H1 (cell line): ENCODE measurements at regions not wholly inside any gene's neighbourhood (a gene's known extent, or its start where the extent isn't known, plus 50 kb on each side); places are given as distances from the start of the nearest gene placed in this dataset.

Experiments used
- CTCF ChIA-PET: fragments of 300-600 bp; sonication (Branson Sonifier 250); formaldehyde crosslinking; loops from one replicate; lab custom pipeline; 2021; ENCODE audit not compliant: partially characterized antibody; lab: Charles Lee
- POLR2A ChIA-PET: fragments of 300-600 bp; sonication (Branson Sonifier 250); formaldehyde crosslinking; loops from one replicate; lab custom pipeline; 2021; ENCODE audit warnings: inconsistent platforms; ENCODE audit not compliant: partially characterized antibody; lab: Charles Lee
- DNase-seq, 2 experiments: peaks; one replicate each; pipeline versions ENCODE4 v3.0.0 to v3.0.0-alpha.2; 2010 to 2022; ENCODE audit warnings: low spot score in 2 of 2, low read depth in 1 of 2, mixed read lengths in 1 of 2
- FAIRE-seq: peaks from 2 replicates; lab custom pipeline; 2011; peaks lifted over from hg19 to GRCh38; lab: Jason Lieb, UNC
- H2AFZ ChIP-seq: 2 replicates; pipeline ENCODE4 v1.8.1; 2012; ENCODE audit warnings: low read length, inconsistent platforms
- H2AK5ac ChIP-seq: 2 replicates; pipeline ENCODE4 v1.6.1; 2013; ENCODE audit warnings: low read depth, low read length
- H2BK120ac ChIP-seq: replicated peaks from 2 replicates; pipeline ENCODE3; 2013; ENCODE audit warnings: low read depth, low read length, inconsistent platforms
- H2BK12ac ChIP-seq: 2 replicates; pipeline ENCODE4 v1.6.1; 2013; ENCODE audit warnings: low read depth, low read length
- H2BK15ac ChIP-seq: 2 replicates; pipeline ENCODE4 v1.6.1; 2013; ENCODE audit warnings: low read length
- H2BK20ac ChIP-seq: 2 replicates; pipeline ENCODE4 v1.6.1; 2013; ENCODE audit warnings: low read length
- H2BK5ac ChIP-seq: 2 replicates; pipeline ENCODE4 v1.6.1; 2013; ENCODE audit warnings: low read depth, low read length
- H3K14ac ChIP-seq: 2 replicates; pipeline ENCODE4 v1.6.1; 2013; ENCODE audit warnings: inconsistent platforms; ENCODE audit not compliant: insufficient read length
- H3K18ac ChIP-seq: 2 replicates; pipeline ENCODE4 v1.6.1; 2013; ENCODE audit warnings: low read length; ENCODE audit errors: extremely low read depth
- H3K23ac ChIP-seq: 2 replicates; pipeline ENCODE4 v1.6.1; 2013; ENCODE audit warnings: inconsistent platforms; ENCODE audit not compliant: insufficient read length
- H3K23me2 ChIP-seq: 2 replicates; pipeline ENCODE4 v1.6.1; 2013; ENCODE audit warnings: low read depth, low read length
- H3K27ac ChIP-seq: 2 replicates; pipeline ENCODE4 v1.6.1; 2011; ENCODE audit warnings: low read depth, low read length, inconsistent platforms
- H3K27me3 ChIP-seq, 4 experiments: replicated peaks in 1 of 4; 1 replicate in 1 of 4; 2 replicates in 3 of 4; pipeline versions ENCODE4 v1.6.1 to v1.8.1; 2011 to 2013; ENCODE audit warnings: low read length in 3 of 4, mild to moderate bottlenecking in 3 of 4, inconsistent platforms in 2 of 4, mixed read lengths in 2 of 4, moderate library complexity in 1 of 4; ENCODE audit not compliant: control insufficient read depth in 3 of 4, insufficient read depth in 3 of 4; ENCODE audit errors: extremely low read depth in 1 of 4
- H3K36me3 ChIP-seq, 4 experiments: 2 replicates each; pipeline versions ENCODE4 v1.6.1 to v1.8.1; 2011 to 2013; ENCODE audit warnings: mild to moderate bottlenecking in 4 of 4, low read length in 3 of 4, moderate library complexity in 2 of 4, control low read depth in 1 of 4, inconsistent platforms in 1 of 4; ENCODE audit not compliant: insufficient read depth in 4 of 4, control insufficient read depth in 2 of 4
- H3K4ac ChIP-seq: replicated peaks from 2 replicates; pipeline ENCODE3; 2013; ENCODE audit warnings: low read length, low read depth, mixed read lengths, inconsistent platforms; ENCODE audit not compliant: insufficient read length
- H3K4me1 ChIP-seq, 4 experiments: replicated peaks in 1 of 4; 1 replicate in 1 of 4; 2 replicates in 3 of 4; pipeline versions ENCODE4 v1.6.1 to v1.8.1; 2011 to 2013; ENCODE audit warnings: low read length in 3 of 4, inconsistent platforms in 2 of 4, mixed read lengths in 1 of 4; ENCODE audit not compliant: insufficient read depth in 4 of 4, control insufficient read depth in 3 of 4
- H3K4me2 ChIP-seq, 2 experiments: 2 replicates each; pipeline versions ENCODE4 v1.6.1 to v1.8.1; 2011 to 2013; ENCODE audit warnings: low read depth in 2 of 2, low read length in 2 of 2, control low read depth in 1 of 2, inconsistent platforms in 1 of 2, mild to moderate bottlenecking in 1 of 2; ENCODE audit not compliant: insufficient read depth in 1 of 2
- H3K4me3 ChIP-seq, 4 experiments: fragments of 200-600, 300-600 bp in 1 of 4; sonication (generic), shearing (Covaris generic), sonication (Bioruptor Twin) in 1 of 4; 2 replicates each; pipeline versions ENCODE4 v1.5.1 to v1.8.1; 2011 to 2016; ENCODE audit warnings: low read length in 4 of 4, low read depth in 3 of 4, control low read depth in 2 of 4, inconsistent platforms in 2 of 4, mild to moderate bottlenecking in 2 of 4, mixed read lengths in 1 of 4, moderate library complexity in 1 of 4; ENCODE audit not compliant: insufficient read depth in 2 of 4; ENCODE audit errors: extremely low read depth in 1 of 4
- H3K56ac ChIP-seq: replicated peaks from 2 replicates; pipeline ENCODE3; 2013; ENCODE audit warnings: low read depth, mild to moderate bottlenecking, mixed read lengths, low read length, inconsistent platforms; ENCODE audit not compliant: insufficient read length
- H3K79me1 ChIP-seq: 2 replicates; pipeline ENCODE4 v1.6.1; 2013; ENCODE audit warnings: low read depth, low read length, control low read depth
- H3K79me2 ChIP-seq, 2 experiments: 2 replicates each; pipeline versions ENCODE4 v1.6.1 to v1.8.1; 2012 to 2013; ENCODE audit warnings: low read length in 2 of 2, mild to moderate bottlenecking in 2 of 2, inconsistent platforms in 1 of 2; ENCODE audit not compliant: insufficient read depth in 2 of 2, control insufficient read depth in 1 of 2
- H3K9ac ChIP-seq, 4 experiments: replicated peaks in 1 of 4; 1 replicate in 1 of 4; 2 replicates in 3 of 4; pipeline versions ENCODE4 v1.6.1 to v1.8.1; 2011 to 2013; ENCODE audit warnings: low read depth in 3 of 4, low read length in 3 of 4, control low read depth in 2 of 4, mild to moderate bottlenecking in 2 of 4, moderate library complexity in 2 of 4, inconsistent platforms in 1 of 4; ENCODE audit errors: extremely low read depth in 1 of 4
- H3K9me3 ChIP-seq, 2 experiments: 2 replicates each; pipeline versions ENCODE4 v1.6.1 to v1.8.1; 2012 to 2013; ENCODE audit warnings: mild to moderate bottlenecking in 2 of 2, moderate library complexity in 2 of 2, control low read depth in 1 of 2, inconsistent platforms in 1 of 2, low read depth in 1 of 2, low read length in 1 of 2, mixed read lengths in 1 of 2; ENCODE audit not compliant: insufficient read depth in 2 of 2
- H4K20me1 ChIP-seq, 2 experiments: replicated peaks in 1 of 2; 2 replicates each; pipeline versions ENCODE3 to v1.8.1; 2011 to 2013; ENCODE audit warnings: inconsistent platforms in 2 of 2, low read length in 2 of 2, mild to moderate bottlenecking in 1 of 2; ENCODE audit not compliant: insufficient read depth in 2 of 2, control insufficient read depth in 1 of 2
- H4K5ac ChIP-seq: 2 replicates; pipeline ENCODE4 v1.6.1; 2013; ENCODE audit warnings: low read length, low read depth, mixed read lengths, inconsistent platforms; ENCODE audit not compliant: insufficient read length
- H4K8ac ChIP-seq: 2 replicates; pipeline ENCODE4 v1.8.0; 2013; ENCODE audit warnings: mild to moderate bottlenecking, moderate library complexity, low read length, inconsistent platforms; ENCODE audit not compliant: insufficient read depth; ENCODE audit errors: extremely low read depth
- H4K91ac ChIP-seq: replicated peaks from 2 replicates; pipeline ENCODE3; 2013; ENCODE audit warnings: low read length, mixed read lengths, inconsistent platforms; ENCODE audit not compliant: insufficient read length
- ASH2L ChIP-seq: fragments of 200-600, 300-600 bp; sonication (generic); IDR thresholded peaks from one replicate; pipeline ENCODE4 v1.7.1; 2017; ENCODE audit warnings: low read length
- BCL11A ChIP-seq, 2 experiments: IDR thresholded peaks; one replicate each; pipeline ENCODE4 v1.6.1; 2011; ENCODE audit warnings: low read depth in 2 of 2, low read length in 2 of 2, mild to moderate bottlenecking in 2 of 2
- KDM4A ChIP-seq: IDR thresholded peaks from one replicate; pipeline ENCODE4 v1.7.1; 2012; ENCODE audit warnings: low read depth, mild to moderate bottlenecking, moderate library complexity, low read length, inconsistent platforms; ENCODE audit not compliant: severe bottlenecking
- PHF8 ChIP-seq: fragments of 200-600 bp; sonication (generic); conservative IDR thresholded peaks from 2 replicates; pipeline ENCODE4 v1.7.1; 2012; ENCODE audit warnings: low read depth, mild to moderate bottlenecking, inconsistent platforms, low read length, moderate library complexity
- POU5F1 ChIP-seq: IDR thresholded peaks from 2 replicates; pipeline ENCODE4 v1.6.1; 2011; ENCODE audit warnings: low read depth, mild to moderate bottlenecking, low read length, moderate library complexity
- RAD21 ChIP-seq, 2 experiments: IDR thresholded peaks in 1 of 2; conservative IDR thresholded peaks in 1 of 2; 2 replicates each; pipeline ENCODE4 v1.6.1; 2011; ENCODE audit warnings: low read depth in 2 of 2, low read length in 2 of 2, improper control_type of control experiment in 1 of 2, inconsistent platforms in 1 of 2, mild to moderate bottlenecking in 1 of 2, moderate library complexity in 1 of 2
- RNF2 ChIP-seq: fragments of 200-900, 300-1000 bp; sonication (generic); IDR thresholded peaks from 2 replicates; pipeline ENCODE4 v1.7.1; 2016; ENCODE audit warnings: borderline replicate concordance, low read depth, mild to moderate bottlenecking, antibody characterized with exemption, low read length; ENCODE audit not compliant: poor library complexity, severe bottlenecking; ENCODE audit errors: missing control alignments
- SIX5 ChIP-seq: IDR thresholded peaks from 2 replicates; pipeline ENCODE4 v1.6.1; 2011; ENCODE audit warnings: mild to moderate bottlenecking, low read depth, low read length

DNA sequence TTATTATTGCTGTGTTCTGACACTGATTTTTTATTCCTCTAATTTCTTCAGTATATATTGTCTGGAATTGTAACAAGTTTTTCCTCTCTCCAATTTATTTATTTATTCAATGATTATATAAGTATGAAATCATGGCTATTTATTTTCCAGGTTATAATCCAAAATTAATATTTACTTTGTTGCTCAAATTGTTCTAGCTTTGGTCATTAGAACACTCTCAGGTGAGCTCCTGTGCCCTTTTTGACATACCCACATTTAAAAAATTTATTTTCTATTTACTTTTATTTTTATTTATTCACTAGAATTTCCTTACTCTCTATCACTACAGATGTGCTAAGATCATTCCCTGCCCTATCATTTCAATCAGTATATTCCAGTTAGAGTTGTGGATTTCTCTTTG, 70.2 kb downstream of the PPP1R2C start:
- Histone ChIP-seq H2BK15ac (no peak overlapping the region), H3K14ac (no peak overlapping the region)
- POLR2A ChIA-PET: no interaction called here

More for the DNA sequence above, 70.2 kb downstream of the PPP1R2C start:
- H3K4me1 ChIP-seq: no peaks in the 10 kb centered on the region
- no peak overlapping the region for H2BK120ac ChIP-seq
- no peak overlapping the region for H2AK5ac ChIP-seq
- no peaks in the 10 kb centered on the region for H3K9me3 ChIP-seq
- H2BK12ac ChIP-seq: no peak overlapping the region
- H3K79me1 ChIP-seq: no peaks in the 10 kb centered on the region
- H3K23ac ChIP-seq: no peak overlapping the region
- H3K27me3 ChIP-seq: no peaks in the 10 kb centered on the region
- H2BK5ac ChIP-seq: no peak overlapping the region
- H3K4me3 ChIP-seq: no peak overlapping the region
- H4K5ac ChIP-seq: no peak overlapping the region
- no peaks in the 10 kb centered on the region for H3K79me2 ChIP-seq
- H4K20me1 ChIP-seq: no peaks in the 10 kb centered on the region
- CTCF ChIA-PET: no interaction called here
- no peaks in the 10 kb centered on the region for H3K36me3 ChIP-seq
- no peak for TF ChIP-seq RNF2
- TF ChIP-seq KDM4A: no peak
- TF ChIP-seq SIX5: no peak
- TF ChIP-seq PHF8: no peak
- TF ChIP-seq POU5F1: no peak
- no peak for TF ChIP-seq ASH2L
- TF ChIP-seq RAD21 (IDR thresholded peaks at IDR 0.05 in 1 of 2, conservative IDR thresholded peaks at IDR 0.05 in 1 of 2; ENCODE audit: low read depth in 2 of 2, low read length in 2 of 2): no peak
- TF ChIP-seq BCL11A (IDR thresholded peaks at IDR 0.05; ENCODE audit: low read depth in 2 of 2, low read length in 2 of 2): no peak
- H3K4ac ChIP-seq: no peak overlapping the region
- no peak overlapping the region for H4K8ac ChIP-seq
- no peak overlapping the region for H3K9ac ChIP-seq
- H3K27ac ChIP-seq: no peak overlapping the region
- H3K56ac ChIP-seq: no peak overlapping the region
- H2BK20ac ChIP-seq: no peak overlapping the region
- H3K18ac ChIP-seq: no peak overlapping the region
- no peaks in the 10 kb centered on the region for H3K23me2 ChIP-seq
- H3K4me2 ChIP-seq: no peak overlapping the region
- H4K91ac ChIP-seq: no peak overlapping the region
- DNase-seq: no peak
- no peak overlapping the region for H2AFZ ChIP-seq
- FAIRE-seq: no peak
